ENCODE measurements at regions not wholly inside any gene's neighbourhood (a gene's known extent, or its start where the extent isn't known, plus 50 kb on each side); places are given as distances from the start of the nearest gene placed in this dataset.

DNA sequence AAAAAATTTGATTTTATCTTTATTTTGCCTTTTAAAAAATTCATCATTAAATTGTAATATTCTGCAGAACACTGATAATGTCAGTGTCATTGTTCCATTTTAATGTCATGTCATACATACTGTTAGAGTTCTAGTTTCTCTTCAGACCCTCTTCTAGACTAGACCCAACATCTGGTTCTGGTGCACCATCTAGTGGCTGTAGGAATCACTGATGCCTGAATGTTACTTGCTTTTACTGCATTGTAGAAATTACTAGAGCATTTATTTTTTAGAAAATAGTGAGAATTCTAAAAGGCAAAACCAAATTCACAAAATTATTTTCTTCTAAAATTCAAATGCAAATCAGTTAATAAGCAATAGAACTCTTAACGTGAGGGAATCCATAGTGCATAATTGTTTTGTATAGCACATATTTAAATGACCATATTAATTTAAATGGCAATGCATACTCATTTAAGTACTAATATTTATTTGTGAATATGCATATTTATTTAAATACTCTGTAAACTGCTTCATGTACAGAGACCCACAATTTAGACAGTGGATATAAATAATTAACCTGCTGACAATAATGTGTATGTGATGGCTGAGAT is 425.7 kb downstream of the KLF12 start:
- ChIA-PET POLR2A (no interaction called here), CTCF (no interaction called here)

DNA sequence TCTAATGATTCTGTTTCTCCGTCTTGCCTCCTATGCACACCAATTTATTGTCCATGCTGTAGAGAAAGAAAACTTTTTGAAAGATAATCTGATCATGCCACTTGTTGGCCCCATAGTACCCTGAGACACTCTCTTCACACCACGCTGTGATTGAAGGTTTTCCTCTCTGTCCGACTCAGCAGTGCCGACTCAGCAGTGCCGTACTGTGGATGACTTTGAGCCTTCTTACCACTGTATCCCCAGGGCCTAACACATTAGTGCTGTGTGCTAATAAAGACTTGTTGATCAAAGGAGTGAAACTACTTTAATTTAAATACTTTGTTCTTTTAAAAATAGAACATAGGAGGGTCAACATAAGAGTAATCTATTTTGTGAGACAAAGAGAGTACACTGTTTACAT is 429.6 kb downstream of the KLF12 start:
- ChIA-PET POLR2A (no interaction called here), CTCF (no interaction called here)

GRCh38 chr13:73703606-73704005 is 430.6 kb downstream of the KLF12 start:
- ChIA-PET POLR2A (no interaction called here), CTCF (no interaction called here)

- CTCF ChIA-PET, result interaction anchor here (0.7 kb wide), 1 partner anchor 20 kb away, joined by 3 read pairs; no protein-coding TSS in a partner anchor
- POLR2A ChIA-PET, result interaction anchor here (1.2 kb wide), 1 partner anchor 15 kb away, joined by 4 read pairs; no protein-coding TSS in a partner anchor
Observed at GRCh38 chr13:73702419-73703071, 431.7 kb downstream of the KLF12 start.

DNA sequence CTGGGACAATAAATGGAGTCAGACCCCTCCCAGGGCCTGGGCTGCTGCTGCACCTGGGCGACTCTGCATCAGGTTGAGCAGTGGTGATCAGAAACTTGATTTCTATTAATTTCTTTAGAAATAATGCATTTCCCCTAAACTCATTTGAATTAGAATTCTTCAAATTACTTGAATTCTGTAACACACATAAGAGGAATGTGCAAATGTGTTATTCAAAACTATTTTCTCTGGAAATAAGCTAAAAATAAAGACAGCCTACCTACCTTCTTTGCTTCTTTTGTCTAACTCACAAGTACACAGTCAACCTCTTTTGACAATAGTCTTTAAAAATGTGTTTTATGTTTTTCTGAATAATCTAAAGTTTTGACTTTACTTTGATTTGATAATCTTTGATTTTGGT is 433.0 kb downstream of the KLF12 start:
- CTCF ChIA-PET, result interaction anchor here (1.7 kb wide), 1 partner anchor 1518 kb away, joined by 3 read pairs; no protein-coding TSS in a partner anchor

GRCh38 chr13:73698859-73699258 is 435.3 kb downstream of the KLF12 start:
- ChIA-PET CTCF (no interaction called here), POLR2A (no interaction called here)

More for the DNA sequence above, 433.0 kb downstream of the KLF12 start:
- POLR2A ChIA-PET, result no interaction called here

- ChIA-PET POLR2A (no interaction called here), CTCF (no interaction called here)
Observed at GRCh38 chr13:73697166-73697565, 437.0 kb downstream of the KLF12 start.

DNA sequence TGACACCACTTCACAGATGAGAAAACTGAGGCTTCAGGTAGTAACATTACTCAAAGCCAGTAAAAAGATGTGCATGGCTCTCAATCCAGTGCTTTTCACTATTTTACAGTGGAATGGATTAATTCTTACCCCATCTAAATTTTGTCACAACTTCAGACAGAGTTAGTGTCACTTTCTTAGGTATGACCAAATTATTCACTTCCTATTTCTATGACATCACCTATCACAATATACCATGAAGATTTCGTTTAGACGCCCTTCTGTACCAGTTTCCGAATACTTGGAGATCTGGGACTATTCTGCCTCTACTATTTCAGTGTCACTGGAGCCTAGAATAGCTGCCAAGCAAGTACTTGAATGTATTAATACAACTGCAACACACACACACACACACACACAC is 437.5 kb downstream of the KLF12 start:
- CTCF ChIA-PET, result interaction anchor here (0.5 kb wide), 1 partner anchor 22 kb away, joined by 3 read pairs; no protein-coding TSS in a partner anchor
- POLR2A ChIA-PET, result no interaction called here

DNA sequence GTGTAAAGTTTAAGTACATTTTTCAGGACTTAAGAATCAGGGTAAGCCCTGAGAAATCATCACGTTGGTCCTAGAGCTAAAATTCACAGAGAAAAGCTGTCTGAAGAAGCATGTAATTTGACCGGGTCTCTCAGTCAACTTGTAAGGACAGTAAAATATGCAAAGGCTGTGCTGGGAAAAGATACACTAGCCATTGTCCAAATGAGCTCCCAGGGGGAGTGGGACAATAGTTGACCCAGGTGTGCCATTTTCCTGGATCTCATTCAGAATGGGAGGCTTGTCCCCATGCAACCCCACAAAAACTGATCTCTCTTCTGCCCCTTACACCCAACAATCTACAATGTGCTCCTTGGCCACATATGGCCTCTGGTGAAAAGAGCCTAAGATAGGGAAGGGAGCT is 437.9 kb downstream of the KLF12 start:
- POLR2A ChIA-PET, result no interaction called here
- CTCF ChIA-PET, result interaction anchor here (0.5 kb wide), 1 partner anchor 21 kb away, joined by 3 read pairs; no protein-coding TSS in a partner anchor

GRCh38 chr13:73695325-73695724 is 438.9 kb downstream of the KLF12 start:
- CTCF ChIA-PET, result no interaction called here
- POLR2A ChIA-PET, result no interaction called here

GRCh38 chr13:73693215-73693614 is 441.0 kb downstream of the KLF12 start:
- ChIA-PET CTCF (no interaction called here), POLR2A (no interaction called here)

DNA sequence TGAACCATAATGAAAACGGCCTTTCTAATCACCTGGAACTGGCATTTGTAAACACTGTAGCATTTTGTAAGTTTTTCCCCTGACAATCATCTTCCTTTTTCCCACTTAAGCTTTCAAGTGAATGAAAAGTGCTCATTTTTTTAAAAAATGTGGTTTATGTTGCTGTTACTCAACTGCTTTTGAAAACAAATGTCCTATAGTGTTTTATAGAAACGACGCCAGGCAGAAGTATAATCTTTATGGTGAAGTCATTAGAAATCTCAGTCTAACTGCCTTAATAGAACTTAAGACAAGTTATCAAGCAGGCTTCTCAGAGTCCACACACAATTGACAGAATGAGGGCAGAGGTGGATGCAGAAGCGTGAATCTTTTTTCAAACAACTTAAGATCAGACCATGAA is 442.3 kb downstream of the KLF12 start:
- POLR2A ChIA-PET, result no interaction called here
- CTCF ChIA-PET, result no interaction called here

- CTCF ChIA-PET, result interaction anchor here (0.6 kb wide), 1 partner anchor 692 kb away, joined by 5 read pairs; no protein-coding TSS in a partner anchor
Observed at GRCh38 chr13:73687929-73688328, 446.3 kb downstream of the KLF12 start.

GRCh38 chr13:73687087-73687486 is 447.1 kb downstream of the KLF12 start:
- CTCF ChIA-PET, result no interaction called here
- POLR2A ChIA-PET, result no interaction called here

More at GRCh38 chr13:73687929-73688328, 446.3 kb downstream of the KLF12 start:
- POLR2A ChIA-PET, result no interaction called here

GRCh38 chr13:73684750-73685149 is 449.5 kb downstream of the KLF12 start:
- CTCF ChIA-PET, result no interaction called here
- POLR2A ChIA-PET, result no interaction called here

GRCh38 chr13:73684286-73684685 is 449.9 kb downstream of the KLF12 start:
- POLR2A ChIA-PET, result no interaction called here
- CTCF ChIA-PET, result no interaction called here

GRCh38 chr13:73683746-73684145 is 450.5 kb downstream of the KLF12 start:
- ChIA-PET CTCF (no interaction called here), POLR2A (no interaction called here)

GRCh38 chr13:73681779-73682178 is 452.4 kb downstream of the KLF12 start:
- ChIA-PET CTCF (no interaction called here), POLR2A (no interaction called here)

GRCh38 chr13:73681015-73681414 is 453.2 kb downstream of the KLF12 start:
- POLR2A ChIA-PET, result no interaction called here
- CTCF ChIA-PET, result no interaction called here

- POLR2A ChIA-PET, result no interaction called here
- CTCF ChIA-PET, result no interaction called here
Observed at GRCh38 chr13:73677048-73677601, 457.1 kb downstream of the KLF12 start.

DNA sequence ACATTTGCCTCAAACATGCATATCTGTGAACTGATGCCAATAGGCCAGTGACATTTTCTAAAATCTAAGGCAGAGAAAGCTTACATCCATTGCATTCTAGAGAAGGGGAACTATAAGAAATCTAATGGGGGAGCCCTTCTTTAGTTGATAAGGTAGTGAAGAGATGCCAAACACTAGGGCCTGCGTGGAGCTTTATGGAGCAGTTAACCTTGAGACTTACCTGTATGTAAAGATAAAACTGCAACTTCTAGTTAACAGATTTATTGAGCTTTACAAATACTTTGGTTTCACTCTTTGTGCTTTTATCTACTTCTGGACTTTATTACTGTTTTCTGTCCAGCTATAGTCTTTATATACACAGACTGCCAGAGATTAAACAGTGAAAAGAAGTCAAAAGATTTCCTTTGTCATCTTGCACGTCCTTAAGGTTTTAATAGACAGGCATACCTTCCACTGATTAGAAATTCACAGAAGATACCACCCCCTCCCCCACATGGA is 457.6 kb downstream of the KLF12 start:
- ChIA-PET CTCF (no interaction called here), POLR2A (no interaction called here)

Measured in activated CD8-positive, alpha-beta memory T cell treated with anti-CD3 and anti-CD28 coated beads for 36 hours (primary cell).